GF-D8 (cell line): ENCODE measurements at regions not wholly inside any gene's neighbourhood (a gene's known extent, or its start where the extent isn't known, plus 50 kb on each side); places are given as distances from the start of the nearest gene placed in this dataset.
"Not testable (repeated sequence)": the region's sequence is repeated elsewhere in the genome, so short reads cannot be mapped to it uniquely, and the experiment has no call there.

ENCODE experiments used
- DNase-seq: peaks from one replicate; lab custom pipeline; 2025; lab: John Stamatoyannopoulos, UW

- DNase-seq, result no peak
Measured at GRCh38 chr3:161691677-161692076, 195.1 kb downstream of the OTOL1 start.

- DNase-seq, result no peak
Measured at GRCh38 chr3:161694682-161695564, 198.3 kb downstream of the OTOL1 start.

- no peak for DNase-seq
Measured at GRCh38 chr3:161695811-161696210, 199.2 kb downstream of the OTOL1 start.

- DNase-seq, result no peak
Measured at GRCh38 chr3:161700998-161701397, 204.4 kb downstream of the OTOL1 start.

- not testable (repeated sequence) for DNase-seq
Measured at GRCh38 chr3:161707253-161707652, 210.6 kb downstream of the OTOL1 start.

GRCh38 chr3:161713731-161714130 is 217.1 kb downstream of the OTOL1 start:
- DNase-seq, result no peak

GRCh38 chr3:161731968-161732367 is 235.4 kb downstream of the OTOL1 start:
- no peak for DNase-seq

- DNase-seq, result no peak
Measured at GRCh38 chr3:161737171-161737570, 240.6 kb downstream of the OTOL1 start.

GRCh38 chr3:161740421-161740820 is 243.8 kb downstream of the OTOL1 start:
- no peak for DNase-seq

- DNase-seq, result no peak
Measured at GRCh38 chr3:161744366-161744765, 247.8 kb downstream of the OTOL1 start.

GRCh38 chr3:161745741-161746140 is 249.1 kb downstream of the OTOL1 start:
- no peak for DNase-seq

GRCh38 chr3:161748049-161748448 is 251.4 kb downstream of the OTOL1 start:
- DNase-seq, result no peak

GRCh38 chr3:161754420-161755053 is 257.9 kb downstream of the OTOL1 start:
- no peak for DNase-seq

GRCh38 chr3:161759444-161759843 is 262.8 kb downstream of the OTOL1 start:
- no peak for DNase-seq

GRCh38 chr3:161766331-161766730 is 269.7 kb downstream of the OTOL1 start:
- DNase-seq, result no peak

GRCh38 chr3:161770484-161771386 is 274.1 kb downstream of the OTOL1 start:
- peak; percentile 36 for DNase-seq

- no peak for DNase-seq
Measured at GRCh38 chr3:161781381-161781780, 284.8 kb downstream of the OTOL1 start.

- no peak for DNase-seq
Measured at GRCh38 chr3:161793194-161793930, 296.8 kb downstream of the OTOL1 start.

GRCh38 chr3:161794551-161794950 is 297.9 kb downstream of the OTOL1 start:
- no peak for DNase-seq

- DNase-seq, result no peak
Measured at GRCh38 chr3:161796312-161796711, 299.7 kb downstream of the OTOL1 start.

GRCh38 chr3:161796780-161797179 is 300.2 kb downstream of the OTOL1 start:
- DNase-seq, result no peak

GRCh38 chr3:161798016-161798415 is 301.4 kb downstream of the OTOL1 start:
- no peak for DNase-seq
